ENCODE measurements at regions not wholly inside any gene's neighbourhood (a gene's known extent, or its start where the extent isn't known, plus 50 kb on each side); places are given as distances from the start of the nearest gene placed in this dataset.

- Mint-ChIP-seq H3K27me3 (ENCODE audit: low read depth) (no peaks in the 10 kb centered on the region), H3K9me3 (peaks cover 19% of the 10 kb centered on the region), H3K36me3 (ENCODE audit: low read depth) (peaks cover 3% of the 10 kb centered on the region), H3K27ac (ENCODE audit: unreplicated experiment) (peak overlapping the region; percentile 85), H3K4me1 (peaks cover 58% of the 10 kb centered on the region), H3K4me3 (peak overlapping the region; percentile 65)
- no peak for TF ChIP-seq CTCF (conservative IDR thresholded peaks at IDR 0.05)
- no peak for DNase-seq (ENCODE audit: low read depth, low spot score)
These were observed 526.9 kb downstream of the BNC2 start for GRCh38 chr9:16343249-16344237.

GRCh38 chr9:16344343-16344742, 526.1 kb downstream of the BNC2 start:
- no peaks in the 10 kb centered on the region for H3K27me3 Mint-ChIP-seq (ENCODE audit: low read depth)
- no peak for TF ChIP-seq CTCF (conservative IDR thresholded peaks at IDR 0.05)
- peaks cover 53% of the 10 kb centered on the region for H3K4me1 Mint-ChIP-seq
- peak overlapping the region; percentile 65 for H3K4me3 Mint-ChIP-seq
- H3K27ac Mint-ChIP-seq (ENCODE audit: unreplicated experiment): peak overlapping the region; percentile 85
- DNase-seq (ENCODE audit: low read depth, low spot score): no peak
- peaks cover 19% of the 10 kb centered on the region for H3K9me3 Mint-ChIP-seq
- peaks cover 3% of the 10 kb centered on the region for H3K36me3 Mint-ChIP-seq (ENCODE audit: low read depth)

GRCh38 chr9:16345902-16346301, 524.6 kb downstream of the BNC2 start:
- Mint-ChIP-seq H3K9me3 (peaks cover 18% of the 10 kb centered on the region), H3K27me3 (ENCODE audit: low read depth) (no peaks in the 10 kb centered on the region), H3K4me1 (peaks cover 63% of the 10 kb centered on the region), H3K27ac (ENCODE audit: unreplicated experiment) (peak overlapping the region; percentile 88), H3K36me3 (ENCODE audit: low read depth) (peaks cover 3% of the 10 kb centered on the region), H3K4me3 (no peak overlapping the region)
- no peak for TF ChIP-seq CTCF (conservative IDR thresholded peaks at IDR 0.05)
- no peak for DNase-seq (ENCODE audit: low read depth, low spot score)

- Mint-ChIP-seq H3K27ac (ENCODE audit: unreplicated experiment) (no peak overlapping the region), H3K36me3 (ENCODE audit: low read depth) (peaks cover 5% of the 10 kb centered on the region), H3K9me3 (peaks cover 18% of the 10 kb centered on the region), H3K4me3 (no peak overlapping the region), H3K27me3 (ENCODE audit: low read depth) (no peaks in the 10 kb centered on the region), H3K4me1 (peaks cover 58% of the 10 kb centered on the region)
- no peak for TF ChIP-seq CTCF (conservative IDR thresholded peaks at IDR 0.05)
- DNase-seq (ENCODE audit: low read depth, low spot score): no peak
These were observed 522.6 kb downstream of the BNC2 start for GRCh38 chr9:16347886-16348285.

- H3K4me1 Mint-ChIP-seq: peaks cover 52% of the 10 kb centered on the region
- H3K4me3 Mint-ChIP-seq: no peak overlapping the region
- H3K27ac Mint-ChIP-seq (ENCODE audit: unreplicated experiment): no peak overlapping the region
- no peaks in the 10 kb centered on the region for H3K27me3 Mint-ChIP-seq (ENCODE audit: low read depth)
- peaks cover 5% of the 10 kb centered on the region for H3K36me3 Mint-ChIP-seq (ENCODE audit: low read depth)
- DNase-seq (ENCODE audit: low read depth, low spot score): no peak
- TF ChIP-seq CTCF (conservative IDR thresholded peaks at IDR 0.05): no peak
- H3K9me3 Mint-ChIP-seq: peaks cover 18% of the 10 kb centered on the region
These were observed 521.9 kb downstream of the BNC2 start for GRCh38 chr9:16348531-16348930.

All from neural crest cell (in vitro differentiated cells).